GM23248 (cell line): ENCODE measurements at regions not wholly inside any gene's neighbourhood (a gene's known extent, or its start where the extent isn't known, plus 50 kb on each side); places are given as distances from the start of the nearest gene placed in this dataset.

Source experiments
- DNase-seq: peaks from one replicate; pipeline ENCODE4 v3.0.0-alpha.2; 2015
- H2AFZ ChIP-seq: fragments of 200-600 bp; sonication (generic); 2 replicates; pipeline ENCODE4 v1.6.1; 2016; ENCODE audit warnings: antibody characterized with exemption
- H3F3A ChIP-seq: fragments of 200-600 bp; sonication (generic); 2 replicates; pipeline ENCODE4 v1.6.1; 2016; ENCODE audit warnings: mild to moderate bottlenecking, antibody characterized with exemption, mixed run types; ENCODE audit not compliant: insufficient read depth
- H3K27ac ChIP-seq: fragments of 200-600 bp; sonication (generic); 2 replicates; pipeline ENCODE4 v1.5.1; 2016; ENCODE audit warnings: mild to moderate bottlenecking
- H3K27me3 ChIP-seq: fragments of 200-600 bp; sonication (generic); replicated peaks from 2 replicates; pipeline ENCODE4 v1.6.1; 2016; ENCODE audit warnings: mild to moderate bottlenecking; ENCODE audit not compliant: insufficient read depth
- H3K36me3 ChIP-seq: fragments of 200-600 bp; sonication (generic); 2 replicates; pipeline ENCODE4 v1.6.1; 2016; ENCODE audit warnings: low read depth, mild to moderate bottlenecking
- H3K4me1 ChIP-seq: fragments of 200-600 bp; sonication (generic); 2 replicates; pipeline ENCODE4 v1.6.1; 2016; ENCODE audit warnings: mild to moderate bottlenecking; ENCODE audit not compliant: insufficient read depth
- H3K4me2 ChIP-seq: fragments of 200-600 bp; sonication (generic); one replicate; pipeline ENCODE4 v1.6.1; 2016; ENCODE audit warnings: mild to moderate bottlenecking; ENCODE audit not compliant: unreplicated experiment
- H3K4me3 ChIP-seq: fragments of 200-600 bp; sonication (generic); 2 replicates; pipeline ENCODE4 v1.5.1; 2016; ENCODE audit warnings: mild to moderate bottlenecking
- H3K79me2 ChIP-seq: fragments of 200-600 bp; sonication (generic); 2 replicates; pipeline ENCODE4 v1.6.1; 2016; ENCODE audit warnings: mild to moderate bottlenecking; ENCODE audit not compliant: insufficient read depth
- H3K9ac ChIP-seq: fragments of 200-600 bp; sonication (generic); 2 replicates; pipeline ENCODE4 v1.6.1; 2016; ENCODE audit warnings: mild to moderate bottlenecking
- H3K9me2 ChIP-seq: fragments of 200-600 bp; sonication (generic); 2 replicates; pipeline ENCODE4 v1.6.1; 2016; ENCODE audit warnings: mixed run types, mild to moderate bottlenecking, moderate library complexity; ENCODE audit not compliant: insufficient read depth
- H3K9me3 ChIP-seq: fragments of 200-600 bp; sonication (generic); one replicate; pipeline ENCODE4 v1.6.1; 2017; ENCODE audit warnings: low read depth
- H4K20me1 ChIP-seq: fragments of 200-600 bp; sonication (generic); 2 replicates; pipeline ENCODE4 v1.6.0; 2016; ENCODE audit not compliant: insufficient read depth
- EZH2 ChIP-seq: fragments of 200-600 bp; sonication (generic); IDR thresholded peaks from 2 replicates; pipeline ENCODE4 v1.6.1; 2018; ENCODE audit warnings: antibody characterized with exemption, mild to moderate bottlenecking; ENCODE audit not compliant: insufficient read depth, poor library complexity, severe bottlenecking
- EZH2phosphoT487 ChIP-seq: fragments of 200-600 bp; sonication (generic); IDR thresholded peaks from 2 replicates; pipeline ENCODE4 v1.6.1; 2018; ENCODE audit warnings: antibody characterized with exemption, moderate library complexity, mild to moderate bottlenecking, low read depth; ENCODE audit not compliant: insufficient read depth
- WGBS, 2 experiments: methylation state at CpG; one replicate each; pipeline ENCODE4 v1.1.6; 2015 to 2017; ENCODE audit warnings: low lambda C conversion rate in 2 of 2, low coverage in 1 of 2; ENCODE audit errors: missing lambda C conversion rate in 2 of 2; 5-methylcytosine and 5-hydroxymethylcytosine counted together
- in situ Hi-C: fragments of 300-500 bp; cut with MboI; formaldehyde crosslinking; loops from 2 replicates; pipeline ENCODE4 v1.15.0; 2020

DNA sequence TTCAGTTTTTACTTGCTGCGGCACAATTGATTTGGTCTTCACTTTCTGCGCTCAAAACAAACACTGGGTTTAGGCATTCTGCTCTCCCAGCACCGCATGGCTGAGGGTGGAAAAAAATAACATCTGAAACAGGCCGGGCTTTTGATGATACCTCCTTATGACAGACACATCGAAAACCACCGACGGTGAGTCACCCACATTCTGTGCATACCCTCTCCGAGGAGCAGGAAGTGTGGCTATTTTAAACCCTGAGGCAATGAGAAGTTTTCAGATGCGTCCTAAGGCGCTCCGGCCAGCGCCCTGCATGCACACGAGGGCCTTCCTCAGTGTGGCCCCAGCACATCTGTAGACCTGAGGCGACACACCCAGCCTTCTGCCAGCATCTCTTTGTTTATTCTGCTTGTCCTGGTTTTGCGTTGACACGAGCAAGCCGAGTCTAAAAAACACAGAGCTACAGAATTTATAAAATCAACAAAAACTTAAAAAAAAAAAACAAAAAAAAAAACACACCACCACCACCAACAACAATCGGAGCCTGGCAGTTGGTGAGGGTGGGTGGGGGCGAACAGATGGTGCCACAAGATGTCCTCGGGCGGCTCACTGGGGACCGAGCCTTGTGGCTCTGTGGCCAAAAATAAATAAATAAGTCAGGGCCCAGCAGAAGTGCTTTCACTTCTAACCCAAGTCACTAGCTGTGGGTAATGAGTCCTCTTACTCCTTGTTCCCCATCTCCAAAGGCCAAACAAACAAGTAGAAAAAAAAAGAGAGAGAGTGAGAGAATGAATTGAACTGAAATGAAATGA is 162.6 kb upstream of the IRF2BP2 start:
- TF ChIP-seq EZH2phosphoT487 (no peak), EZH2 (no peak)

GRCh38 chr1:234771642-234772344 is 161.8 kb upstream of the IRF2BP2 start:
- Histone ChIP-seq H3K9me3 (no peaks in the 10 kb centered on the region), H3K36me3 (no peaks in the 10 kb centered on the region), H3K4me2 (peak overlapping the region; percentile 41), H3K9me2 (no peaks in the 10 kb centered on the region), H3K79me2 (no peaks in the 10 kb centered on the region), H3K27me3 (peaks cover 4% of the 10 kb centered on the region), H2AFZ (peak overlapping the region; percentile 58), H3F3A (peaks cover 5% of the 10 kb centered on the region; the same call in 1 of the 2 replicates), H3K4me3 (no peak overlapping the region), H3K27ac (peak overlapping the region; percentile 85), H4K20me1 (no peaks in the 10 kb centered on the region), H3K4me1 (peaks cover 14% of the 10 kb centered on the region), H3K9ac (peak overlapping the region; percentile 64)
- 92% methylated on average over 10 of the region's 10 CpGs for WGBS, 2 experiments
- TF ChIP-seq EZH2, result no peak
- no peak for TF ChIP-seq EZH2phosphoT487
- no peak for DNase-seq
- in situ Hi-C loops, result no loop called here

More for the DNA sequence above, 162.6 kb upstream of the IRF2BP2 start:
- Histone ChIP-seq H3K27ac (peak overlapping the region; percentile 85), H3K9me2 (no peaks in the 10 kb centered on the region), H3F3A (peaks cover 5% of the 10 kb centered on the region; the same call in 1 of the 2 replicates), H3K4me3 (no peak overlapping the region), H3K79me2 (no peaks in the 10 kb centered on the region), H3K36me3 (no peaks in the 10 kb centered on the region), H3K27me3 (peaks cover 12% of the 10 kb centered on the region), H3K9ac (peak overlapping the region; percentile 64), H3K4me2 (peak overlapping the region; percentile 41), H4K20me1 (no peaks in the 10 kb centered on the region), H3K9me3 (no peaks in the 10 kb centered on the region), H2AFZ (peak overlapping the region; percentile 58), H3K4me1 (peaks cover 14% of the 10 kb centered on the region)
- in situ Hi-C loops, result no loop called here
- 29 to 30% methylated on average over 22 of the region's 22 CpGs for WGBS, 2 experiments
- DNase-seq, result peak; percentile 99

DNA sequence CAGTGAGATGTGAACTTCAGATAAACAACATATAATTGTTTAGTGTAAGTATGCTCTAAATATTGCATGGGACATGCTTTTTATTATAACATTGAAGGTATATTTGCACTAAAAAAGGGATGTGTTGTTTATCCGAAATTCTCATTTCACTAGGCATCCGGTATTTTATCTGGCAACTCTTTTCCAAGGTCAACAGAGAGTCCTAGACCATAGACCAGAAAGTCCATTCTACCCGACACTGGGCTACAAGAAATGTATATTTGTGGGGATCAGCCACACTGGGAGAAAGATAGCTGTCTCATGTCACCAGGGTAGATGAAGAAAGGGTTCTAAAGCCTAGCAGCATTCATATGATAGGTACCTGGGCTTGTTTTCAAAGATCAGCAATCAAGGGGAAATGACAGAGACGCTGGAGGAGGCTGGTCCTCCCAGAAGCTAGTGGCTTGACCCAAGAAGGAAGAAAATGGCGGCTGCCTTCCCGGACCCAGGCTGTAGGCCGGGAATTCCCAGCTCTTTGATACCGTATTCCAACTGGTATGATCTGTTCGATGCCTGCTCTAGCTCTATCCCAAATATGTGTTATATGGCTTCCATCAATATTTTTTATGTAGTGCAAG is 161.1 kb upstream of the IRF2BP2 start:
- H3K4me3 ChIP-seq, result no peak overlapping the region
- H3F3A ChIP-seq, result peaks cover 5% of the 10 kb centered on the region; the same call in 1 of the 2 replicates
- H3K4me1 ChIP-seq, result peaks cover 14% of the 10 kb centered on the region
- DNase-seq, result no peak
- no peak overlapping the region for H3K4me2 ChIP-seq
- TF ChIP-seq EZH2 (no peak), EZH2phosphoT487 (no peak)
- H3K36me3 ChIP-seq, result no peaks in the 10 kb centered on the region
- no peak overlapping the region for H3K27ac ChIP-seq
- H3K9me2 ChIP-seq, result no peaks in the 10 kb centered on the region
- in situ Hi-C loops, result no loop called here
- no peaks in the 10 kb centered on the region for H3K27me3 ChIP-seq
- no peaks in the 10 kb centered on the region for H3K79me2 ChIP-seq
- no peak overlapping the region for H2AFZ ChIP-seq
- 95 to 97% methylated on average over 9 of the region's 9 CpGs for WGBS, 2 experiments
- no peaks in the 10 kb centered on the region for H3K9me3 ChIP-seq
- no peaks in the 10 kb centered on the region for H4K20me1 ChIP-seq
- no peak overlapping the region for H3K9ac ChIP-seq

DNA sequence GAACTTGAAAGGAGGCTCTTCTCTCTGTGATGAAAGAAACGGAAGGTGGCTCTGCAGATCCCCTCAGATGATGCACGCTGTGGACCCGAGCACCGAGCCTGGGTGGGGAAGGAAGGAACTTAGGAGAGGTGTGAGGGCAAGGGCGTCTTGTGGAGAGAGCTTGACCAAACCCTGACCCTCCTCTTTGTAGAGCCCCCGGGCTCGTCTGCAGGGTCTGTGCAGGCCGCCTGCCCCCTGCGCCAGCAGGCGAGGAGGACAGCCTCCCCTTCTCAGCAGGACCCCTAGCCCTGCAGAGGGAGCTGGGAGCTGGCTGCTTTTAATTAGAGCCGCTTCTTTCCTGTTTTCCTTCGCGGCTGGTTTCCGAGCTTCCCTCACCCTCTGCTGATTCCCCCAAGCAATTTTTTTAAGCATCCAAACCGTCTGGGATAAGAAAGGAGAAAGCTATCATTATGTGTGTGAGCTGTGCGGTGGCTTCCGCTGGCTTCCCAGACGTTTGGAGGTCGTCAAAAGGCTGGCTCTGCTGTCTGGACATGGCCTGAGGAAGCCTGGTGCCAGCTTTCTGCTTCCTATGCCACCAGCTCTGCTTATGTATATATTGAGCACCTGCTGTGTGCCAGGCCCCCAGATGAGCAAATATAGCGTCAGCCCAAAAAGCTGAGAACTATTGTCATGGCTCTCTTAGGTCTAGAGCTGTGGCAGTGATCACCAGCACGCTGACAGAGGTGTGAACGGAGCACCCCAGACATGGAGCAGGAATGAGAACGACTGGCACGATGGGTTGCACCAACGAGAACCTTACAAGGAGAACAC is 160.2 kb upstream of the IRF2BP2 start:
- Histone ChIP-seq H3K79me2 (no peaks in the 10 kb centered on the region), H3K4me1 (peaks cover 14% of the 10 kb centered on the region), H3K4me2 (no peak overlapping the region), H2AFZ (0 out of 2 replicates have a peak overlapping the region, but pooled peaks have one; percentile 16), H4K20me1 (no peaks in the 10 kb centered on the region), H3K27me3 (no peaks in the 10 kb centered on the region), H3K4me3 (no peak overlapping the region), H3K9me3 (no peaks in the 10 kb centered on the region), H3F3A (peaks cover 5% of the 10 kb centered on the region; the same call in 1 of the 2 replicates), H3K9ac (no peak overlapping the region), H3K36me3 (no peaks in the 10 kb centered on the region), H3K27ac (no peak overlapping the region), H3K9me2 (no peaks in the 10 kb centered on the region)
- 57 to 60% methylated on average over 25 of the region's 25 CpGs for WGBS, 2 experiments
- TF ChIP-seq EZH2 (no peak), EZH2phosphoT487 (no peak)
- in situ Hi-C loops, result no loop called here
- DNase-seq, result no peak
